Loucy (cell line): ENCODE measurements at regions not wholly inside any gene's neighbourhood (a gene's known extent, or its start where the extent isn't known, plus 50 kb on each side); places are given as distances from the start of the nearest gene placed in this dataset.

Experiments used
- H2AFZ ChIP-seq: fragments of 200-600 bp; sonication (generic); 2 replicates; pipeline ENCODE4 v1.6.0; 2016; ENCODE audit warnings: antibody characterized with exemption, mild to moderate bottlenecking, low read length, moderate library complexity
- H3F3A ChIP-seq: fragments of 200-600 bp; 2 replicates; pipeline ENCODE4 v1.6.0; 2016; ENCODE audit warnings: antibody characterized with exemption, low read depth, mild to moderate bottlenecking
- H3K27me3 ChIP-seq: fragments of 200-600 bp; sonication (generic); 2 replicates; pipeline ENCODE4 v1.6.1; 2014; ENCODE audit warnings: low read length, mild to moderate bottlenecking; ENCODE audit not compliant: insufficient read depth, poor library complexity, severe bottlenecking
- H3K36me3 ChIP-seq: fragments of 200-600 bp; sonication (generic); 2 replicates; pipeline ENCODE4 v1.6.1; 2016; ENCODE audit warnings: low read length; ENCODE audit not compliant: insufficient read depth
- H3K4me1 ChIP-seq: fragments of 200-600 bp; sonication (generic); 2 replicates; pipeline ENCODE4 v1.5.1; 2014; ENCODE audit warnings: low read length, mild to moderate bottlenecking; ENCODE audit not compliant: insufficient read depth, poor library complexity, severe bottlenecking
- H3K4me2 ChIP-seq: fragments of 200-600 bp; sonication (generic); 2 replicates; pipeline ENCODE4 v1.6.0; 2014; ENCODE audit warnings: antibody characterized with exemption, low read length, low read depth, mild to moderate bottlenecking; ENCODE audit not compliant: poor library complexity, severe bottlenecking
- H3K4me3 ChIP-seq: fragments of 200-600 bp; sonication (generic); 2 replicates; pipeline ENCODE4 v1.5.1; 2014; ENCODE audit warnings: low read length, mild to moderate bottlenecking, mixed read lengths; ENCODE audit not compliant: poor library complexity, severe bottlenecking
- H3K79me2 ChIP-seq: fragments of 200-600 bp; sonication (generic); 2 replicates; pipeline ENCODE4 v1.6.1; 2014; ENCODE audit warnings: low read length; ENCODE audit not compliant: insufficient read depth
- H3K9ac ChIP-seq: fragments of 200-600 bp; sonication (generic); 2 replicates; pipeline ENCODE4 v1.6.0; 2014; ENCODE audit warnings: mild to moderate bottlenecking, low read depth, low read length, moderate library complexity; ENCODE audit not compliant: poor library complexity, severe bottlenecking
- H3K9me2 ChIP-seq: fragments of 200-600 bp; sonication (generic); replicated peaks from 2 replicates; pipeline ENCODE4 v1.6.1; 2016; ENCODE audit warnings: low read depth, low read length, mixed read lengths
- H3K9me3 ChIP-seq: fragments of 200-600 bp; sonication (generic); 2 replicates; pipeline ENCODE4 v1.6.1; 2014; ENCODE audit warnings: mild to moderate bottlenecking, antibody characterized with exemption, low read length, low read depth; ENCODE audit not compliant: insufficient read depth
- H4K20me1 ChIP-seq: fragments of 200-600 bp; sonication (generic); 2 replicates; pipeline ENCODE4 v1.6.0; 2014; ENCODE audit warnings: antibody characterized with exemption, low read length, mild to moderate bottlenecking; ENCODE audit not compliant: insufficient read depth, poor library complexity, severe bottlenecking
- CTCF ChIP-seq: fragments of 200-600 bp; sonication (generic); conservative IDR thresholded peaks from 2 replicates; pipeline ENCODE4 v1.5.1; 2014; ENCODE audit warnings: mild to moderate bottlenecking, antibody characterized with exemption, low read length
- EZH2phosphoT487 ChIP-seq: fragments of 200-600 bp; IDR thresholded peaks from 2 replicates; pipeline ENCODE4 v1.6.1; 2018; ENCODE audit warnings: antibody characterized with exemption, mild to moderate bottlenecking, moderate library complexity, borderline replicate concordance

DNA sequence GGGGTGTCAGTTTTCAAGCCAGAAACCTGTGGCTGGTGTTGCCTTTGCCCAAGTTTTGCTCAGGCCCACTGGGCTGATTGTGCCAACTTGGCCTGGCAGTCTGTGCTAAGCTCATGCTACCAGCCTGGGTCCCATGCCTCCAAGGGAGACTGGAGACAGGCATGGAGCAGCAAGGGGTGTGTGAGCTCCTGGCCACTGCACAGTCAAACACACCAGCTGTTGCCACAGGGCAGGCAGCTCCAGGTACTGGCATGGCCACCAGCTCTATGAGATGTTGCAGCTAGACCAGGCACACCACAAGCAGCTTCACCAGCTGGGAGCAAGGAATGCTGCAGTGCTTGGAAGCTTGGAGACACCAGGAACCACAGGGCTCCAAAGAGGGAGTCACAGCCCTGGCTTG, 638.8 kb downstream of the PLOD2 start:
- Histone ChIP-seq H4K20me1 (no peaks in the 10 kb centered on the region), H3K79me2 (no peaks in the 10 kb centered on the region), H3K4me3 (no peak overlapping the region), H3K4me2 (no peak overlapping the region), H3K36me3 (no peaks in the 10 kb centered on the region), H3K9me3 (no peaks in the 10 kb centered on the region), H3K4me1 (no peaks in the 10 kb centered on the region), H3F3A (no peaks in the 10 kb centered on the region), H3K9me2 (no peaks in the 10 kb centered on the region), H3K9ac (no peak overlapping the region), H2AFZ (no peak overlapping the region), H3K27me3 (no peaks in the 10 kb centered on the region)
- TF ChIP-seq EZH2phosphoT487 (no peak), CTCF (no peak)

DNA sequence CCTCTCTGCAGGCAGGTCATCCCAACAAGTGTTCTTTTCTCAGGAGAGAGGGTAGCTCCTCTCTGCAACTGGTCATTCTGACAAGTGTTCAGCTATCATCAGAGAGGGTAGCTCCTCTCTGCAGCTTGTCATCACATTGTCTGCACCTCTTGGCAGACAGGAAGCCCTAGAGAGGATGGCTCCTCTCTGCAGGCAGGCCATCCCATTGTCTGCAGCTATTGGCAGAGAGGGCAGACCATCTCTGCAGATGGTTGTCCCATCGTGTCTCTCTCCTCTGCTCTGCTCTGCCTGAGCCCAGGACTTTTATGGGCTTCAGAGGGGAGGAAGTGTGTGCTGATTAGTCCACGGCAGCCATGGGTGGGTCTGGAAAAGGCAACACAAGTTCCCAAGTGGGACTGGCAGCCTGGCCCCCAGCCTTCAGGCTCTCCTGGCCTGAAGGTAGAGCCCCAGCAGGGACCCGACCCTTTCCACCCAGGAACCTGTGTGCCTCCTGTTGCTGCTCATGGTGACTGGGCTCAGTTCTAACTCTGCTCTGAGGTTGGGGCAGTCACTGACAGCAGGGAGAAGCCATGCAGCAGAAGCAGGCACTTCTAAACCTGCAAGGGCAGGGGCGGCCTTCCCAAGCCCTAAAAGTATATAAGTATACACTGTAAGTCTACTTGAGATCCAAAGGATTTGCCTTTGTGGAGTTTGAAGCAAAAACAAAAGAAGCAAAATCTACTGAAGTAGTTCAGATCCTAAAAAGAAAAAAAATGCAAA, 637.9 kb downstream of the PLOD2 start:
- no peak overlapping the region for H3K4me3 ChIP-seq

GRCh38 chr3:145531548-145531947, 629.4 kb downstream of the PLOD2 start:
- no peaks in the 10 kb centered on the region for H3K9me3 ChIP-seq
- H3K4me1 ChIP-seq, result no peaks in the 10 kb centered on the region
- H3K4me3 ChIP-seq, result no peak overlapping the region
- no peaks in the 10 kb centered on the region for H4K20me1 ChIP-seq
- no peak overlapping the region for H3K4me2 ChIP-seq
- H2AFZ ChIP-seq, result no peak overlapping the region
- H3K79me2 ChIP-seq, result no peaks in the 10 kb centered on the region
- TF ChIP-seq EZH2phosphoT487 (no peak), CTCF (no peak)
- no peak overlapping the region for H3K9ac ChIP-seq
- H3F3A ChIP-seq, result no peaks in the 10 kb centered on the region
- no peaks in the 10 kb centered on the region for H3K27me3 ChIP-seq
- H3K9me2 ChIP-seq, result no peaks in the 10 kb centered on the region
- H3K36me3 ChIP-seq, result no peaks in the 10 kb centered on the region

More for the DNA sequence above, 637.9 kb downstream of the PLOD2 start:
- Histone ChIP-seq H3K27me3 (no peaks in the 10 kb centered on the region), H3K9me2 (no peaks in the 10 kb centered on the region), H3K4me2 (no peak overlapping the region), H3K4me1 (no peaks in the 10 kb centered on the region), H3K36me3 (no peaks in the 10 kb centered on the region), H3F3A (no peaks in the 10 kb centered on the region), H4K20me1 (no peaks in the 10 kb centered on the region), H3K79me2 (no peaks in the 10 kb centered on the region), H2AFZ (no peak overlapping the region), H3K9ac (no peak overlapping the region), H3K9me3 (no peaks in the 10 kb centered on the region)
- TF ChIP-seq CTCF (no peak), EZH2phosphoT487 (no peak)
